Tibial nerve (tissue), 4 donors: ENCODE measurements at regions not wholly inside any gene's neighbourhood (a gene's known extent, or its start where the extent isn't known, plus 50 kb on each side); places are given as distances from the start of the nearest gene placed in this dataset.

ENCODE experiments used
- DNase-seq, 2 donors: peaks; one replicate each; pipeline ENCODE4 v3.0.0-alpha.2; 2019; ENCODE audit warnings: low spot score in 2 of 2
- H3K27ac ChIP-seq, 4 donors: fragments of 200-600 bp; sonication (generic) in 3 of 4; one replicate each; pipeline ENCODE4 v1.5.1; 2017 to 2019; ENCODE audit warnings: mild to moderate bottlenecking in 1 of 4
- H3K27me3 ChIP-seq, 2 donors: fragments of 200-600 bp; sonication (generic) in 1 of 2; one replicate each; pipeline versions ENCODE4 v1.5.1 to v1.6.0; 2017 to 2019
- H3K36me3 ChIP-seq, 3 donors: fragments of 200-600 bp; sonication (generic); one replicate each; pipeline ENCODE4 v1.5.1; 2018 to 2019
- H3K4me1 ChIP-seq, 4 donors: fragments of 200-600 bp; sonication (generic) in 3 of 4; one replicate each; pipeline ENCODE4 v1.5.1; 2017 to 2019
- H3K4me3 ChIP-seq, 4 donors: fragments of 200-600 bp; sonication (generic) in 3 of 4; one replicate each; pipeline ENCODE4 v1.5.1; 2017 to 2019; ENCODE audit warnings: mild to moderate bottlenecking in 1 of 4, moderate library complexity in 1 of 4
- H3K9me3 ChIP-seq, 4 donors: fragments of 200-600 bp; sonication (generic) in 3 of 4; one replicate each; pipeline ENCODE4 v1.5.1; 2017 to 2019
- EP300 ChIP-seq, 2 donors: sonication (generic); formaldehyde crosslinking; IDR thresholded peaks; one replicate each; pipeline ENCODE4 v1.6.1; 2017; ENCODE audit warnings: antibody characterized with exemption in 2 of 2, mild to moderate bottlenecking in 1 of 2
- POLR2A ChIP-seq, 2 donors: fragments of 450-650 bp; IDR thresholded peaks; one replicate each; pipeline ENCODE4 v1.6.1; 2017; ENCODE audit warnings: antibody characterized with exemption in 2 of 2, mild to moderate bottlenecking in 2 of 2, moderate library complexity in 2 of 2
- WGBS, 2 donors: methylation state at CpG; one replicate each; pipeline ENCODE4 v1.1.5; 2018; 5-methylcytosine and 5-hydroxymethylcytosine counted together
- TF ChIP-seq, protein P1 (sequence below), 5 experiments: fragments of 200-600 bp in 3 of 5; fragments of 450-650 bp in 2 of 5; sonication (generic) in 3 of 5; IDR thresholded peaks; one replicate each; pipeline ENCODE4 v1.5.1; 2016 to 2019; ENCODE audit warnings: antibody characterized with exemption in 5 of 5, mild to moderate bottlenecking in 3 of 5, moderate library complexity in 2 of 5

- 62 to 71% methylated on average over 1 of the region's 1 CpG for WGBS, 2 donors
- no peak for DNase-seq
Observed at GRCh38 chr18:73093687-73094250, 226.0 kb upstream of the NETO1 start.

GRCh38 chr18:73088445-73088844 is 220.7 kb upstream of the NETO1 start:
- Histone ChIP-seq H3K27me3 (no peaks in the 10 kb centered on the region), H3K9me3 (peaks cover 0 to 12% (median 0%) of the 10 kb centered on the region in 4 donors), H3K4me1 (no peaks in the 10 kb centered on the region), H3K36me3 (no peaks in the 10 kb centered on the region), H3K27ac (no peak overlapping the region), H3K4me3 (no peak overlapping the region)
- TF ChIP-seq POLR2A (IDR thresholded peaks at IDR 0.05), result no peak
- no peak for DNase-seq
- WGBS, 2 donors, result 89 to 91% methylated on average over 1 of the region's 1 CpG

More at GRCh38 chr18:73093687-73094250, 226.0 kb upstream of the NETO1 start:
- TF ChIP-seq, protein P1, sequence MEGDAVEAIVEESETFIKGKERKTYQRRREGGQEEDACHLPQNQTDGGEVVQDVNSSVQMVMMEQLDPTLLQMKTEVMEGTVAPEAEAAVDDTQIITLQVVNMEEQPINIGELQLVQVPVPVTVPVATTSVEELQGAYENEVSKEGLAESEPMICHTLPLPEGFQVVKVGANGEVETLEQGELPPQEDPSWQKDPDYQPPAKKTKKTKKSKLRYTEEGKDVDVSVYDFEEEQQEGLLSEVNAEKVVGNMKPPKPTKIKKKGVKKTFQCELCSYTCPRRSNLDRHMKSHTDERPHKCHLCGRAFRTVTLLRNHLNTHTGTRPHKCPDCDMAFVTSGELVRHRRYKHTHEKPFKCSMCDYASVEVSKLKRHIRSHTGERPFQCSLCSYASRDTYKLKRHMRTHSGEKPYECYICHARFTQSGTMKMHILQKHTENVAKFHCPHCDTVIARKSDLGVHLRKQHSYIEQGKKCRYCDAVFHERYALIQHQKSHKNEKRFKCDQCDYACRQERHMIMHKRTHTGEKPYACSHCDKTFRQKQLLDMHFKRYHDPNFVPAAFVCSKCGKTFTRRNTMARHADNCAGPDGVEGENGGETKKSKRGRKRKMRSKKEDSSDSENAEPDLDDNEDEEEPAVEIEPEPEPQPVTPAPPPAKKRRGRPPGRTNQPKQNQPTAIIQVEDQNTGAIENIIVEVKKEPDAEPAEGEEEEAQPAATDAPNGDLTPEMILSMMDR (IDR thresholded peaks at IDR 0.05), result no peak
- no peak for TF ChIP-seq EP300 (IDR thresholded peaks at IDR 0.05)
- no peak for TF ChIP-seq POLR2A (IDR thresholded peaks at IDR 0.05)
- no peaks in the 10 kb centered on the region for H3K4me1 ChIP-seq
- no peaks in the 10 kb centered on the region for H3K27me3 ChIP-seq
- no peak overlapping the region for H3K4me3 ChIP-seq
- H3K27ac ChIP-seq, result no peak overlapping the region
- H3K9me3 ChIP-seq, result peaks cover 0 to 12% (median 0%) of the 10 kb centered on the region in 4 donors
- H3K36me3 ChIP-seq, result no peaks in the 10 kb centered on the region

- no peak overlapping the region for H3K4me3 ChIP-seq
Observed at GRCh38 chr18:73087282-73087977, 219.6 kb upstream of the NETO1 start.

DNA sequence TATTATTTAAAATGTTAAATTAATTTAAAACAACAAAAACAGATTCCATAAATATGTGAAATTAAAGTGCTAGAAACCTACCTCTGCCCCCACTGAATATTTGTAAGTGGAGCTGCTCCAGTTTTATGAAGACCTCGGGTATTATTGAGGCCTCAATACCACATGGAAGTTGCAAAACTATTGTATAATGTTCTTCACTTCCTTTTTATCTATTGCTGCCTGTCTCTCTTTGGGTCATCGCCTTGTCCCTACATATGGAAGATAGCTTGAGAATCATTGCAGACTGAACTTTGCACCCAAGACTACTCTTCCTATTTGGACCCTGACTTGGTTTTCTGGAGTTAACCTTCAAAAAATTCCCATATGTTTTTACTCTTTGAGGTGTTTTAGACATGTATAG is 212.1 kb upstream of the NETO1 start:
- no peak for DNase-seq
- Histone ChIP-seq H3K4me1 (no peaks in the 10 kb centered on the region), H3K27ac (no peak overlapping the region), H3K9me3 (no peaks in the 10 kb centered on the region), H3K27me3 (no peaks in the 10 kb centered on the region), H3K36me3 (no peaks in the 10 kb centered on the region), H3K4me3 (no peak overlapping the region)
- TF ChIP-seq, protein P1 (IDR thresholded peaks at IDR 0.05), result no peak
- TF ChIP-seq POLR2A (IDR thresholded peaks at IDR 0.05) (no peak), EP300 (IDR thresholded peaks at IDR 0.05) (no peak)
- WGBS, 2 donors, result 80 to 85% methylated on average over 2 of the region's 2 CpGs

More at GRCh38 chr18:73087282-73087977, 219.6 kb upstream of the NETO1 start:
- DNase-seq, result no peak
- H3K9me3 ChIP-seq, result peaks cover 0 to 12% (median 0%) of the 10 kb centered on the region in 4 donors
- H3K36me3 ChIP-seq, result no peaks in the 10 kb centered on the region
- H3K4me1 ChIP-seq, result no peaks in the 10 kb centered on the region
- TF ChIP-seq POLR2A (IDR thresholded peaks at IDR 0.05) (no peak), EP300 (IDR thresholded peaks at IDR 0.05) (no peak)
- TF ChIP-seq, protein P1 (IDR thresholded peaks at IDR 0.05), result no peak
- H3K27me3 ChIP-seq, result no peaks in the 10 kb centered on the region
- no peak overlapping the region for H3K27ac ChIP-seq
- WGBS, 2 donors, result 82 to 85% methylated on average over 8 of the region's 8 CpGs

DNA sequence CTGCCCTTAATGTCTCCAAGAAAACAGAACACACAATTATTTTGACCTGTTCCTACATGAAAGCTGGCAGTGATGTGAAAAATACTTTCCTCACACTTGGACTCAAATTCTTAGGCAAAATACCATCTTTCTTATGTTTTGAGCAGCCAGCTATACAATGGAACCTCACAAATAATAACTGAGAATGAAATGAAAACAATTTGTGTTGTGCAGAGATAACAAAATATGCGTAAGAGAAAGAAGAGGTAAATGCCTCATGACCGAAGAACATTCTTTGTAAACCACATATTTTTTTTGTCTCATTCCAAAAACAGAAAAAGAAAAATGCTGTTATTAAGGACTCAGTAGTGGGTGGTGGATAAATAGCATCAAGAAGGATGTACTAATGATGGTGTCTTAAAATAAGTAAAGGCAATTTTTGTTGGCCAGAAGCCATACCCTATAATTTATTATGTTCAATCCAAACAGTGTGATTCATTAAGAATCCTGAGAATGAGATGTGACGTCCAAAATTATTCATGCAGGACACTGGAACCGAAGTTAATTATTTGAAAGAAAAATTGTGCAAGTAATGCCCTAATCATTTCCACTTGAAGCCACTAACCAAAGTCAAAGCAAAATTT is 193.0 kb upstream of the NETO1 start:
- Histone ChIP-seq H3K36me3 (no peaks in the 10 kb centered on the region), H3K9me3 (no peaks in the 10 kb centered on the region), H3K4me1 (no peaks in the 10 kb centered on the region), H3K27ac (no peak overlapping the region), H3K27me3 (no peaks in the 10 kb centered on the region), H3K4me3 (no peak overlapping the region)
- TF ChIP-seq, protein P1 (IDR thresholded peaks at IDR 0.05), result no peak
- no peak for TF ChIP-seq EP300 (IDR thresholded peaks at IDR 0.05)
- 27 to 32% methylated on average over 4 of the region's 4 CpGs for WGBS, 2 donors
- DNase-seq, result no peak
